ENCODE measurements at regions not wholly inside any gene's neighbourhood (a gene's known extent, or its start where the extent isn't known, plus 50 kb on each side); places are given as distances from the start of the nearest gene placed in this dataset.
A peak's percentile ranks its signal among the peaks of the same experiment; 100 is the strongest.

- peak; percentile 64 for DNase-seq (ENCODE audit: extremely low spot score)
- no peaks in the 10 kb centered on the region for H3K36me3 ChIP-seq
- H3K27ac ChIP-seq (replicated peaks in 1 of 4): no peak overlapping the region
- intact Hi-C loops (cut with DNase I): no loop called here
- H3K4me3 ChIP-seq: no peak overlapping the region
- H3K9me3 ChIP-seq: no peaks in the 10 kb centered on the region
- TF ChIP-seq POLR2A (IDR thresholded peaks at IDR 0.05; ENCODE audit: low read depth) (no peak), EP300 (IDR thresholded peaks at IDR 0.05) (no peak), POLR2AphosphoS5 (IDR thresholded peaks at IDR 0.05) (no peak), CTCF (IDR thresholded peaks at IDR 0.05) (no peak)
- H3K27me3 ChIP-seq: peaks cover 0 to 9% (median 0%) of the 10 kb centered on the region in 4 donors
- 84% methylated on average over 6 of the region's 6 CpGs for whole genome bisulfite sequencing
- no peaks in the 10 kb centered on the region for H3K4me1 ChIP-seq
These were observed 86.3 kb downstream of the HS3ST1 start for GRCh38 chr4:11342401-11342800.

DNA sequence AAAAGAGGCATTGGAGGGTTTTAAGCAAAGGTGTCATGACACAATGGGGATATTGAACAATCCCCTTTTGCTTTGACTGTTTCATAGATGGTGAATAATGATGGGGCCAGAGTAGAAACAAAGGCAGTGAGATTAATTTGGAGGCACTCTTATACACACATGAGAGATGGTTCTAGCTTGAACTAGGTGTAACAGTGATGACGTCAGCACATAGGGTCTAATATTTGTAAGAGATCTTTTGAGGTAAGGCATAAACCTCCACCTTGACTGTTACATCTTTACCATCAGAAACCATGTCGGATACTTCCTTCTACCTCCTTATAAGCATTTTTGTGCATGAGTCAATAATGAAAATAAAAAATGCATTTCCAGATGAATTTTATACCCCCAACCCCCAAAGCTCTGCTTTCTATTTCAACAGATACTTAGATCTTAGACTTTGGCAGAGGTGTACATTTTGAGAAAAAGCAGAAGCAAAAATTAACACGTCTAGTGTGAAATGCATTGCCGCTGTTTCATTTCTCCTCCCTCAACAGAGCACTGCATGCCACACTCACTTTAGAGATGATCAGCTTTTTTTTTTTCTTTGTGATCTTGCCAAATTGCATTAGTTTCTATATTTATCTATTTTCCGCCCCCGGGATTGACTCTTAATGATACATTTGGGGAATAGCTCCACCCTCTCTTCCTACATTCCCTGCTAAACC is 87.2 kb downstream of the HS3ST1 start:
- no peaks in the 10 kb centered on the region for H3K4me1 ChIP-seq
- H3K27me3 ChIP-seq: peaks cover 0 to 9% (median 0%) of the 10 kb centered on the region in 4 donors
- no peaks in the 10 kb centered on the region for H3K36me3 ChIP-seq
- H3K9me3 ChIP-seq: no peaks in the 10 kb centered on the region
- 50% methylated on average over 6 of the region's 6 CpGs for whole genome bisulfite sequencing
- no peak overlapping the region for H3K27ac ChIP-seq (replicated peaks in 1 of 4)
- peak; percentile 29 for DNase-seq (ENCODE audit: extremely low spot score)
- no peak for TF ChIP-seq CTCF (IDR thresholded peaks at IDR 0.05)
- TF ChIP-seq POLR2AphosphoS5 (IDR thresholded peaks at IDR 0.05): no peak
- TF ChIP-seq POLR2A (IDR thresholded peaks at IDR 0.05; ENCODE audit: low read depth): no peak
- no peak for TF ChIP-seq EP300 (IDR thresholded peaks at IDR 0.05)
- no peak overlapping the region for H3K4me3 ChIP-seq
- intact Hi-C loops (cut with DNase I): no loop called here

DNA sequence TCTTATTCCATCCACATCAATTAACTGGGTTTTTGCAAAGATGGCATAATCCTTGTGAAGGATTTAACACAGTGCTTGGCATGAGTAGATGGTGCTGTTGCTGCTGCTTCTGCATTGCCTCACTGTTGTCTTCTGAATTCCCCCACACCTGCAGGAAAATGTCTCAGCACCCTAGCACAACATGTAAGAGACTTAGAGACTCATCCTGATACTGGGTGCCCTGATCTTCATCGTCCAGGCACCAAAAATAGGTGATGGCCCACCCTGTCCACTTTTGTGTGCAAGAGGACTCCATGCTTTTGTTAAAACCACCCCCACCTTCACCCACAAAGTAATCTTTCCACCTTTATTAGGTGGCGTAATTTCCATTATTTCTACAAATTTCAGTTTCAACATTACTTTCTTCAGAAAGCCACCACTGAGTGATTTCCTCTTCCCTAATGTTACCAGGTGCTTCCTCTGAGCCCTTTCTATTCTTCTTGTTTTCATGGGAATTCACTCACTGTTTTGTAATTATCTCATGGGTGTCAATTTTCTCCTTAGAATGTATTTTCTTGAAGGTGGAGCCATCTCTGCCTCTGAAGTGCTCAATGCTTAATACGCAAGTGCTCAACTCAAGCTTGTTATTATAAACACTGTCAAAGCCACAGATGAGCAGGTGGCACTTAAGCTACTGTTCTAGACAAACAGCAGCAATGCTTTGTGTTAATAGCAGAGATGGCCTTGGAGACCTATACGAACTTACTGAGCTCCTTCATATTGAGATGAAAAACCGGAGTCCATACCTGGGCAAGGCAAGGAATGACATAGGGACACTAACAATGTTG is 89.5 kb downstream of the HS3ST1 start:
- H3K27ac ChIP-seq (replicated peaks in 1 of 4): no peak overlapping the region
- H3K4me1 ChIP-seq: no peaks in the 10 kb centered on the region
- WGBS: 77% methylated on average over 5 of the region's 5 CpGs
- DNase-seq (ENCODE audit: extremely low spot score): peak; percentile 66
- intact Hi-C loops (cut with DNase I): no loop called here
- H3K36me3 ChIP-seq: no peaks in the 10 kb centered on the region
- TF ChIP-seq POLR2A (IDR thresholded peaks at IDR 0.05; ENCODE audit: low read depth): no peak
- no peaks in the 10 kb centered on the region for H3K9me3 ChIP-seq
- peaks cover 0 to 9% (median 0%) of the 10 kb centered on the region in 4 donors for H3K27me3 ChIP-seq
- H3K4me3 ChIP-seq: no peak overlapping the region

- peak; percentile 62 for DNase-seq (ENCODE audit: extremely low spot score)
- Histone ChIP-seq H3K36me3 (no peaks in the 10 kb centered on the region), H3K27me3 (peaks cover 0 to 9% (median 0%) of the 10 kb centered on the region in 4 donors), H3K9me3 (no peaks in the 10 kb centered on the region), H3K4me1 (no peaks in the 10 kb centered on the region), H3K4me3 (peak overlapping the region in 3 of 4 donors; percentile 5 to 16 (median 6)), H3K27ac (replicated peaks in 1 of 4) (no peak overlapping the region)
- intact Hi-C loops (cut with DNase I): no loop called here
- no peak for TF ChIP-seq CTCF (IDR thresholded peaks at IDR 0.05)
- no peak for TF ChIP-seq POLR2AphosphoS5 (IDR thresholded peaks at IDR 0.05)
- TF ChIP-seq POLR2A (IDR thresholded peaks at IDR 0.05; ENCODE audit: low read depth): no peak
- TF ChIP-seq EP300 (IDR thresholded peaks at IDR 0.05): no peak
- 60% methylated on average over 1 of the region's 1 CpG for WGBS
These were observed 91.4 kb downstream of the HS3ST1 start for GRCh38 chr4:11337287-11337686.

GRCh38 chr4:11336435-11336834 is 92.3 kb downstream of the HS3ST1 start:
- H3K4me3 ChIP-seq: peak overlapping the region in 2 of 4 donors; percentile 6 to 16
- DNase-seq (ENCODE audit: extremely low spot score): peak; percentile 84
- intact Hi-C loops (cut with DNase I): no loop called here
- TF ChIP-seq POLR2A (IDR thresholded peaks at IDR 0.05; ENCODE audit: low read depth) (no peak), CTCF (IDR thresholded peaks at IDR 0.05) (no peak), EP300 (IDR thresholded peaks at IDR 0.05) (no peak), POLR2AphosphoS5 (IDR thresholded peaks at IDR 0.05) (no peak)
- H3K27ac ChIP-seq (replicated peaks in 1 of 4): no peak overlapping the region
- no peaks in the 10 kb centered on the region for H3K4me1 ChIP-seq
- no peaks in the 10 kb centered on the region for H3K36me3 ChIP-seq
- H3K27me3 ChIP-seq: peaks cover 0 to 9% (median 0%) of the 10 kb centered on the region in 4 donors
- H3K9me3 ChIP-seq: no peaks in the 10 kb centered on the region
- WGBS: 82% methylated on average over 4 of the region's 4 CpGs
